SK-N-MC (cell line): ENCODE measurements at regions not wholly inside any gene's neighbourhood (a gene's known extent, or its start where the extent isn't known, plus 50 kb on each side); places are given as distances from the start of the nearest gene placed in this dataset.

Experiments
- EZH2 ChIP-seq: fragments of 200-600 bp; sonication (generic); IDR thresholded peaks from one replicate; pipeline ENCODE4 v1.6.1; 2017; ENCODE audit warnings: antibody characterized with exemption
- FOXP2 ChIP-seq: optimal IDR thresholded peaks from 2 replicates; pipeline ENCODE3; 2011; ENCODE audit warnings: mild to moderate bottlenecking, moderate library complexity; ENCODE audit not compliant: insufficient read depth; ENCODE audit errors: extremely low read length, control extremely low read depth
- POLR2AphosphoS5 ChIP-seq: IDR thresholded peaks from 2 replicates; pipeline ENCODE4 v1.6.1; 2012; ENCODE audit warnings: mild to moderate bottlenecking, low read depth, low read length, borderline replicate concordance

DNA sequence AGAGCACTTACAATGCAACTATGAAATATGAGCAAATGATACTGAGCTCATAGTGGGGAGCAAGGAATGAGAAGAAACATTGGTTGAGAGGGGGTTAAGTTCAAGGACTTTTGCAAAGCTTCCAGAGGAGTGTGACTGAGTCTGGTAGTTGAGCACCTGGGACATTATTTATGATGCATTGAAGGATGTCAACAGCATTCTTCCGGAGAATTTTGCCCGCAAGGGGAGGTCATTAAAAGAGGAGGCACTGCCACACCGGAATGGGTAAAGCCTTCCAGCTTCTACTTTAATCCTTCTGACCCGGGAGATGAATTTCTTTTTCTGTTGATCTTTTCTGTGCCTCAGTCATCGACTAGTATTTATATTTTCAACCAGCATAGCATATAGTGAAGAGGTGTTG is 208.4 kb upstream of the CAMK1G start:
- TF ChIP-seq POLR2AphosphoS5: no peak
- no peak for TF ChIP-seq EZH2
- no peak for TF ChIP-seq FOXP2
